ENCODE measurements at regions not wholly inside any gene's neighbourhood (a gene's known extent, or its start where the extent isn't known, plus 50 kb on each side); places are given as distances from the start of the nearest gene placed in this dataset.

DNA sequence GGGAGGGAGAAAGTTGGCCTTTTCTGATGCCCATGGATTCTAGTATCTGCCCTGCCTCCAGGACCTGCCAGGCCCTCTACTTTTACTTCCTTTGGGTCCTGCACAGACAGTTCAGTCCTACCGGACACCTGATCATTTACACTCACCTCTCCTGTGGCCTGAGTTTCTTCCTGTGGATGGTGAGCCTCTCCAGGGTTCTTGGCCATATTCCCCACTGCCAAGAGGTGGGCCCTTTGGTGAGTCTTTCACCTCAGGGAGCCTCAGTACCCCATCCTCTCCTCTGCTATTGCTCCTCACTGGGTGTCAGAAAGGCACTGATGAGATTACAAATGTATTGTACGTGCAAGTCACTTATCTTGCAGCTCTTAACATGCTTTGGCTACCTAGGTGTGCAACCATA, 81.4 kb upstream of the ETV3 start:
- TF ChIP-seq, protein P1, sequence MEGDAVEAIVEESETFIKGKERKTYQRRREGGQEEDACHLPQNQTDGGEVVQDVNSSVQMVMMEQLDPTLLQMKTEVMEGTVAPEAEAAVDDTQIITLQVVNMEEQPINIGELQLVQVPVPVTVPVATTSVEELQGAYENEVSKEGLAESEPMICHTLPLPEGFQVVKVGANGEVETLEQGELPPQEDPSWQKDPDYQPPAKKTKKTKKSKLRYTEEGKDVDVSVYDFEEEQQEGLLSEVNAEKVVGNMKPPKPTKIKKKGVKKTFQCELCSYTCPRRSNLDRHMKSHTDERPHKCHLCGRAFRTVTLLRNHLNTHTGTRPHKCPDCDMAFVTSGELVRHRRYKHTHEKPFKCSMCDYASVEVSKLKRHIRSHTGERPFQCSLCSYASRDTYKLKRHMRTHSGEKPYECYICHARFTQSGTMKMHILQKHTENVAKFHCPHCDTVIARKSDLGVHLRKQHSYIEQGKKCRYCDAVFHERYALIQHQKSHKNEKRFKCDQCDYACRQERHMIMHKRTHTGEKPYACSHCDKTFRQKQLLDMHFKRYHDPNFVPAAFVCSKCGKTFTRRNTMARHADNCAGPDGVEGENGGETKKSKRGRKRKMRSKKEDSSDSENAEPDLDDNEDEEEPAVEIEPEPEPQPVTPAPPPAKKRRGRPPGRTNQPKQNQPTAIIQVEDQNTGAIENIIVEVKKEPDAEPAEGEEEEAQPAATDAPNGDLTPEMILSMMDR (IDR thresholded peaks at IDR 0.05): no peak
- no peak for TF ChIP-seq POLR2A (IDR thresholded peaks at IDR 0.05)

Measured in tibial nerve (tissue), 3 donors.